ENCODE measurements at regions not wholly inside any gene's neighbourhood (a gene's known extent, or its start where the extent isn't known, plus 50 kb on each side); places are given as distances from the start of the nearest gene placed in this dataset.

GRCh38 chr5:125814119-125814518 is 609.1 kb upstream of the GRAMD2B start:
- TF ChIP-seq POLR2A (IDR thresholded peaks at IDR 0.05): no peak
- no peak for TF ChIP-seq CTCF (IDR thresholded peaks at IDR 0.05)
